Kidney (tissue), 13 donors: ENCODE measurements at regions not wholly inside any gene's neighbourhood (a gene's known extent, or its start where the extent isn't known, plus 50 kb on each side); places are given as distances from the start of the nearest gene placed in this dataset.

Experiments
- DNase-seq, 5 donors: peaks; one replicate each; pipeline ENCODE4 v3.0.0-alpha.2; 2013 to 2020
- FAIRE-seq: peaks from 2 replicates; lab custom pipeline; 2012; peaks lifted over from hg19 to GRCh38; lab: Jason Lieb, UNC
- H3K27ac ChIP-seq, 2 donors: one replicate each; pipeline ENCODE4 v1.7.0; 2013; ENCODE audit warnings: low read depth in 2 of 2, low read length in 2 of 2, inconsistent platforms in 1 of 2
- H3K27me3 ChIP-seq: one replicate; pipeline ENCODE4 v1.7.1; 2013; ENCODE audit warnings: low read length, inconsistent platforms; ENCODE audit not compliant: control insufficient read depth, insufficient read depth
- H3K36me3 ChIP-seq, 3 donors: one replicate each; pipeline versions ENCODE4 v1.7.0 to v1.7.1; 2013; ENCODE audit warnings: low read length in 3 of 3, control low read depth in 1 of 3, inconsistent platforms in 1 of 3; ENCODE audit not compliant: insufficient read depth in 3 of 3, control insufficient read depth in 2 of 3
- H3K4me1 ChIP-seq, 3 donors: one replicate each; pipeline versions ENCODE4 v1.7.0 to v1.7.1; 2013; ENCODE audit warnings: low read length in 3 of 3, inconsistent platforms in 1 of 3, low read depth in 1 of 3; ENCODE audit not compliant: control insufficient read depth in 2 of 3, insufficient read depth in 2 of 3
- H3K4me3 ChIP-seq, 3 donors: one replicate each; pipeline versions ENCODE4 v1.7.0 to v1.8.1; 2013; ENCODE audit warnings: low read length in 3 of 3, control low read depth in 1 of 3, inconsistent platforms in 1 of 3
- H3K9ac ChIP-seq, 3 donors: one replicate each; pipeline versions ENCODE4 v1.7.0 to v1.7.1; 2013; ENCODE audit warnings: low read length in 3 of 3, control low read depth in 1 of 3, inconsistent platforms in 1 of 3
- H3K9me3 ChIP-seq, 3 donors: one replicate each; pipeline versions ENCODE4 v1.7.0 to v1.7.1; 2013; ENCODE audit warnings: low read length in 3 of 3, control low read depth in 1 of 3, inconsistent platforms in 1 of 3; ENCODE audit not compliant: control insufficient read depth in 2 of 3, insufficient read depth in 1 of 3
- intact Hi-C: fragments of 100-400 bp; cut with DNase I; formaldehyde crosslinking; loops from one replicate; pipeline ENCODE4 v1.11.1; 2022
- TF ChIP-seq, protein P1 (sequence below): IDR thresholded peaks from 3 replicates; pipeline ENCODE4 v1.5.1; 2012; ENCODE audit warnings: mild to moderate bottlenecking, moderate library complexity, borderline replicate concordance; ENCODE audit not compliant: insufficient read depth; ENCODE audit errors: extremely low read depth
- donor health status: control.
- donor health status: control.
- donor health status: control.
- donor health status: control.
- donor health status: control.
- donor health status: DM: yes; HTN: yes; CAD: no.
- donor health status: Normal renal cell carcinoma (clear cell type).

DNA sequence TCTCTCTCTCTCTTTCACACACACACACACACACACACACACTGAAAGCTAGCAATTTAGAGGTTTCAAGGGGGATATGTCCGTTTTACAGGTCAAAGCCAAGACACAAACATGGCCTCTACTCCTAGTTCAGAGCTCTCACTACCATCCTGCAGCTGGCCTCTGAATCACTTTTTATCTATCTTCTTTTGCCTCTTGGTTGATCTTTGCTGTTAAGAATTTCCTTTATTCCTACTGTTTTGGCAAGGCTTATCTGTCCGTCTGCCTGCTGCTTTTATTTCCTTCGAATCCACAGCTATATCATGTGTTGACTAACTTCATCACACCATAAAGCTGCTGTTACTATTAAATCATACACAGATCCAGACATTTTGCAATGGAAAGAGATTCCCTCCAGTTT is 543.0 kb downstream of the PLCL1 start:
- no peak for FAIRE-seq

DNA sequence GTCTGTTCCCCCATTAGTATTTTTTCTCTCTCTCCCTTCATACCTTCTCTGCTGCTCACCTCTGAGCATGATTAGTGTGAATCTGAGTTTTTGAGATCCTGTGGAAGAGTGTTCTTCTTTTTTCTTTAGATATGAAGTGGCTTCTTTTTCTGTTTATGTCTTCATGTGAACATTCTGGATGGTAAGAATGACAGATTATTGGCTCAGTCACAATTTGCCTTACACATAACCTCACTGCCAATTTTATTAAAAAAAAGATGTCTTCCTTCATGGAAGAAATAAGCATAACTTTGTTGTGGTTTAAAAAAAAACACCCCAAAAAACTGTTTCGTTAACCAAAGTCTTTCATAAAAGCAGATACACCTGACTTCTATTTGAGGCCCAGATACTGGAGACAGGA is 539.1 kb downstream of the PLCL1 start:
- no peak for FAIRE-seq
- H3K4me1 ChIP-seq, result no peaks in the 10 kb centered on the region
- H3K36me3 ChIP-seq, result no peaks in the 10 kb centered on the region
- H3K9ac ChIP-seq, result no peak overlapping the region
- intact Hi-C loops, result no loop called here
- no peak overlapping the region for H3K27ac ChIP-seq
- TF ChIP-seq, protein P1, sequence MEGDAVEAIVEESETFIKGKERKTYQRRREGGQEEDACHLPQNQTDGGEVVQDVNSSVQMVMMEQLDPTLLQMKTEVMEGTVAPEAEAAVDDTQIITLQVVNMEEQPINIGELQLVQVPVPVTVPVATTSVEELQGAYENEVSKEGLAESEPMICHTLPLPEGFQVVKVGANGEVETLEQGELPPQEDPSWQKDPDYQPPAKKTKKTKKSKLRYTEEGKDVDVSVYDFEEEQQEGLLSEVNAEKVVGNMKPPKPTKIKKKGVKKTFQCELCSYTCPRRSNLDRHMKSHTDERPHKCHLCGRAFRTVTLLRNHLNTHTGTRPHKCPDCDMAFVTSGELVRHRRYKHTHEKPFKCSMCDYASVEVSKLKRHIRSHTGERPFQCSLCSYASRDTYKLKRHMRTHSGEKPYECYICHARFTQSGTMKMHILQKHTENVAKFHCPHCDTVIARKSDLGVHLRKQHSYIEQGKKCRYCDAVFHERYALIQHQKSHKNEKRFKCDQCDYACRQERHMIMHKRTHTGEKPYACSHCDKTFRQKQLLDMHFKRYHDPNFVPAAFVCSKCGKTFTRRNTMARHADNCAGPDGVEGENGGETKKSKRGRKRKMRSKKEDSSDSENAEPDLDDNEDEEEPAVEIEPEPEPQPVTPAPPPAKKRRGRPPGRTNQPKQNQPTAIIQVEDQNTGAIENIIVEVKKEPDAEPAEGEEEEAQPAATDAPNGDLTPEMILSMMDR, result no peak
- no peaks in the 10 kb centered on the region for H3K27me3 ChIP-seq
- DNase-seq, result no peak
- H3K9me3 ChIP-seq, result no peaks in the 10 kb centered on the region
- H3K4me3 ChIP-seq, result no peak overlapping the region

More for the DNA sequence above, 543.0 kb downstream of the PLCL1 start:
- intact Hi-C loops, result no loop called here
- no peaks in the 10 kb centered on the region for H3K27me3 ChIP-seq
- H3K9me3 ChIP-seq, result no peaks in the 10 kb centered on the region
- no peak for DNase-seq
- TF ChIP-seq, protein P1, result no peak
- no peak overlapping the region for H3K4me3 ChIP-seq
- H3K9ac ChIP-seq, result no peak overlapping the region
- no peak overlapping the region for H3K27ac ChIP-seq
- no peaks in the 10 kb centered on the region for H3K36me3 ChIP-seq
- H3K4me1 ChIP-seq, result no peaks in the 10 kb centered on the region

GRCh38 chr2:198340846-198341245 is 536.5 kb downstream of the PLCL1 start:
- H3K4me3 ChIP-seq, result no peak overlapping the region
- no peak for FAIRE-seq

More at GRCh38 chr2:198340846-198341245, 536.5 kb downstream of the PLCL1 start:
- TF ChIP-seq, protein P1, result no peak
- no peak for DNase-seq
- intact Hi-C loops, result no loop called here
- H3K9me3 ChIP-seq, result no peaks in the 10 kb centered on the region
- no peaks in the 10 kb centered on the region for H3K27me3 ChIP-seq
- no peaks in the 10 kb centered on the region for H3K4me1 ChIP-seq
- no peak overlapping the region for H3K27ac ChIP-seq
- no peak overlapping the region for H3K9ac ChIP-seq
- H3K36me3 ChIP-seq, result no peaks in the 10 kb centered on the region
